Stimulated activated CD4-positive, alpha-beta T cell treated with anti-CD3 and anti-CD28 coated beads, TNF-alpha, amount 100 ng/mL, for 1 hour (primary cell): ENCODE measurements at regions not wholly inside any gene's neighbourhood (a gene's known extent, or its start where the extent isn't known, plus 50 kb on each side); places are given as distances from the start of the nearest gene placed in this dataset.
A peak's percentile ranks its signal among the peaks of the same experiment; 100 is the strongest.

ENCODE experiments used
- DNase-seq, 3 donors: peaks; one replicate each; pipeline ENCODE4 v3.0.0-alpha.2; 2020; ENCODE audit warnings: low read depth in 3 of 3, low spot score in 1 of 3

GRCh38 chr7:340979-341694 lies 51.2 kb downstream of the FOXL3 start:
- DNase-seq: no peak

GRCh38 chr7:341841-342638 lies 52.1 kb downstream of the FOXL3 start:
- DNase-seq: no peak

GRCh38 chr7:342681-343216 lies 52.8 kb downstream of the FOXL3 start:
- DNase-seq: no peak

- DNase-seq: no peak
These were observed 53.4 kb downstream of the FOXL3 start for GRCh38 chr7:343227-343822.

GRCh38 chr7:343864-344607 lies 54.1 kb downstream of the FOXL3 start:
- DNase-seq: no peak

GRCh38 chr7:344608-344994 lies 54.6 kb downstream of the FOXL3 start:
- DNase-seq: no peak

GRCh38 chr7:346116-346898 lies 56.3 kb downstream of the FOXL3 start:
- DNase-seq: no peak

- DNase-seq: no peak
These were observed 57.1 kb downstream of the FOXL3 start for GRCh38 chr7:347001-347590.

GRCh38 chr7:347644-348479 lies 57.9 kb downstream of the FOXL3 start:
- DNase-seq: no peak

GRCh38 chr7:348480-348844 lies 58.5 kb downstream of the FOXL3 start:
- no peak for DNase-seq

GRCh38 chr7:348962-349743 lies 59.2 kb downstream of the FOXL3 start:
- DNase-seq: no peak

- DNase-seq: peak; percentile 21 to 43 (median 38)
These were observed 61.3 kb downstream of the FOXL3 start for GRCh38 chr7:351256-351655.

GRCh38 chr7:351681-352480 lies 61.9 kb downstream of the FOXL3 start:
- DNase-seq: no peak

GRCh38 chr7:353746-354325 lies 63.9 kb downstream of the FOXL3 start:
- no peak for DNase-seq

- DNase-seq: no peak
These were observed 64.9 kb downstream of the FOXL3 start for GRCh38 chr7:354597-355470.

- no peak for DNase-seq
These were observed 65.6 kb downstream of the FOXL3 start for GRCh38 chr7:355568-355967.
